Brain microvascular endothelial cell (primary cell): ENCODE measurements at regions not wholly inside any gene's neighbourhood (a gene's known extent, or its start where the extent isn't known, plus 50 kb on each side); places are given as distances from the start of the nearest gene placed in this dataset.

Experiments
- DNase-seq: peaks from one replicate; pipeline ENCODE4 v3.0.0-alpha.2; 2020
- H3K27ac ChIP-seq: fragments of 250-450 bp; sonication (Bioruptor Pico); 2 replicates; pipeline ENCODE4 v1.5.1; 2020; ENCODE audit warnings: mild to moderate bottlenecking, moderate library complexity
- H3K27me3 ChIP-seq: fragments of 250-450 bp; sonication (Bioruptor Pico); replicated peaks from 2 replicates; pipeline ENCODE4 v1.5.1; 2020; ENCODE audit warnings: mild to moderate bottlenecking
- H3K36me3 ChIP-seq: fragments of 250-450 bp; sonication (Bioruptor Pico); replicated peaks from 2 replicates; pipeline ENCODE4 v1.5.1; 2020; ENCODE audit warnings: mild to moderate bottlenecking
- H3K4me3 ChIP-seq: 2 replicates; pipeline ENCODE4 v1.5.1; 2011; ENCODE audit warnings: low read depth, mild to moderate bottlenecking, control low read depth, low read length, moderate library complexity
- in situ Hi-C: cut with HindIII; loops from 2 replicates; pipeline ENCODE4 v1.10.0; 2017; ENCODE audit warnings: low sequenced_read_pairs, low pct_ligation_motif_present
- TF ChIP-seq, protein P1 (sequence below): IDR thresholded peaks from 2 replicates; pipeline ENCODE4 v1.5.1; 2011; ENCODE audit warnings: low read depth, mild to moderate bottlenecking, moderate library complexity, low read length, control low read depth, inconsistent platforms; ENCODE audit errors: missing control alignments

DNA sequence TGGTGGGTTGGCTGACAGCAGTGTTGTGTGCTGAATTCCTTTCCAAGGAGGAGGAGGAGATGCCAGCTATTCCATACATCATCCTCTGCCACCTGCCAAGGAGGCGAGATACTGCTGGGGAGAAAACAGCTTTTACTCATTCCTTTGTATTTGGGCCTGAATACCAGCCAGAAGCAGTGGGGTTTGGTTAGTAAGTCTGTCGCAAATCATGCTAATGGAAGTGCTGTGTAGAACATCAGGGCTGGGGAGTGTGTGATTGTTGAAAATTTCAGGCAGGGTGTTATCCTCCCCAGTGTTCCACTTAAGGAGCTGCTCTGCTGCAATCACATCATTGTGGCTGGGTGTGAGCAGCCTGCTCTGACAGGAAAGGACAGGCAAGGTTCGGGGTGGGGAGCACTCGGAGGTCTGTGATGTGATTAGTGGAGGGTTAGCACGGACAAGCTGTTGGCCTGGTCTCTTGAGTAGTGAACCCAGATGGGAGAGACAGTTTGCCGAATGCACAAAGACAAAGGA is 128.2 kb upstream of the DLX2 start:
- Histone ChIP-seq H3K36me3 (no peaks in the 10 kb centered on the region), H3K27ac (no peak overlapping the region), H3K4me3 (no peak overlapping the region), H3K27me3 (no peaks in the 10 kb centered on the region)
- no peak for DNase-seq
- in situ Hi-C loops: no loop called here
- TF ChIP-seq, protein P1, sequence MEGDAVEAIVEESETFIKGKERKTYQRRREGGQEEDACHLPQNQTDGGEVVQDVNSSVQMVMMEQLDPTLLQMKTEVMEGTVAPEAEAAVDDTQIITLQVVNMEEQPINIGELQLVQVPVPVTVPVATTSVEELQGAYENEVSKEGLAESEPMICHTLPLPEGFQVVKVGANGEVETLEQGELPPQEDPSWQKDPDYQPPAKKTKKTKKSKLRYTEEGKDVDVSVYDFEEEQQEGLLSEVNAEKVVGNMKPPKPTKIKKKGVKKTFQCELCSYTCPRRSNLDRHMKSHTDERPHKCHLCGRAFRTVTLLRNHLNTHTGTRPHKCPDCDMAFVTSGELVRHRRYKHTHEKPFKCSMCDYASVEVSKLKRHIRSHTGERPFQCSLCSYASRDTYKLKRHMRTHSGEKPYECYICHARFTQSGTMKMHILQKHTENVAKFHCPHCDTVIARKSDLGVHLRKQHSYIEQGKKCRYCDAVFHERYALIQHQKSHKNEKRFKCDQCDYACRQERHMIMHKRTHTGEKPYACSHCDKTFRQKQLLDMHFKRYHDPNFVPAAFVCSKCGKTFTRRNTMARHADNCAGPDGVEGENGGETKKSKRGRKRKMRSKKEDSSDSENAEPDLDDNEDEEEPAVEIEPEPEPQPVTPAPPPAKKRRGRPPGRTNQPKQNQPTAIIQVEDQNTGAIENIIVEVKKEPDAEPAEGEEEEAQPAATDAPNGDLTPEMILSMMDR: no peak

DNA sequence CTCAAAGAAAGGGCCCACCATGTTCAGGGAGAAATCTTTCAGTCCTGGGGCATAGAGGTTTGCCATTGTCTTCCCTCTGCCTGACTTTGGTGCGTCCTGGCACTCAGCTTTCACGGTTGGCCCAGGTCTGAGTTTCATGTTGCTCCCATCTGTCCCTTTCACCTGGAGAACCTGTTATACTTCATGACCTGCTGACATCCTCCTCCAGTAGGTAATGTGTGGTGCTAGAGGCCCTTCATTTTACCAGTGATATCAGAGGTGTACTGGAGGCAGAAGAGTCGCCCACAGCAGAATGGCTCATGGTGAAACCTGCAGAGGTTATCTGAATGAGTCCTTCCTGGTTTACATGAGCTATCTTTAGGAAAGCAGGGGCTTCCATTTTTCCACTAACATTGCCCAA is 128.8 kb upstream of the DLX2 start:
- no peak overlapping the region for H3K4me3 ChIP-seq
- DNase-seq: no peak
- in situ Hi-C loops: no loop called here
- no peak overlapping the region for H3K27ac ChIP-seq
- H3K27me3 ChIP-seq: no peaks in the 10 kb centered on the region
- no peaks in the 10 kb centered on the region for H3K36me3 ChIP-seq
- TF ChIP-seq, protein P1: no peak

DNA sequence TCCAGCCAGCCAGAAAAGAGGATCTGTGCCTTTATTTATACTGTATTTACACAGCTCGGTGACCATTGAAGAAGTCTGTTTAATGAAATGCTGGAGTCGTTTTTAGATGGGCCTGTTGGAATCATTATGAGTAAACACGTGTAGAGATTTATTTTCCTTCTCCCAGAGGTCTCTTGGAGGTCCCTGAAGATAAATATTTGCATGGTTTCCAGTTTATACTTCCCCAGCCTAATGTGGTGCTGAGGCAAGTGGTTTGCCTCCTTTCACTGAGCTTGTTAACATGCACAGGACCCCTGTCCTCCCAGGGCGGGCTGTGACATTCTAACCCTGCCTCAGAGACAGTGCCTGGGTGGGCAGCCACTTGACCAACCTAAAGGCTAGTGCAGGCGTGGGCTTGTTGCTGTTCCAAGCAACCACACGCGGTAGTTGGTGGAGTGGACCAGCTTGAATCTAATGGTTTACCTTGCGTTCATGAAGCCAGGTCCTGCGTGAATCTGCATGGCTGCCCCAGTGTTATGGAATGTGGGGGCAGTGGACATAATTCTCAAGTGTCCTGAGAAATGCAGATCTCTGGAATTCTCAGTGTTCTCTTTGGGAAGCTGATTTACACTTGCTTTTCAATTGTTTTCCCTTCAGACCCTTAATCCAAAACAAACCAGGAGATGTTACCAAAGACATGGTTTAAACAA is 130.2 kb upstream of the DLX2 start:
- in situ Hi-C loops: no loop called here

DNA sequence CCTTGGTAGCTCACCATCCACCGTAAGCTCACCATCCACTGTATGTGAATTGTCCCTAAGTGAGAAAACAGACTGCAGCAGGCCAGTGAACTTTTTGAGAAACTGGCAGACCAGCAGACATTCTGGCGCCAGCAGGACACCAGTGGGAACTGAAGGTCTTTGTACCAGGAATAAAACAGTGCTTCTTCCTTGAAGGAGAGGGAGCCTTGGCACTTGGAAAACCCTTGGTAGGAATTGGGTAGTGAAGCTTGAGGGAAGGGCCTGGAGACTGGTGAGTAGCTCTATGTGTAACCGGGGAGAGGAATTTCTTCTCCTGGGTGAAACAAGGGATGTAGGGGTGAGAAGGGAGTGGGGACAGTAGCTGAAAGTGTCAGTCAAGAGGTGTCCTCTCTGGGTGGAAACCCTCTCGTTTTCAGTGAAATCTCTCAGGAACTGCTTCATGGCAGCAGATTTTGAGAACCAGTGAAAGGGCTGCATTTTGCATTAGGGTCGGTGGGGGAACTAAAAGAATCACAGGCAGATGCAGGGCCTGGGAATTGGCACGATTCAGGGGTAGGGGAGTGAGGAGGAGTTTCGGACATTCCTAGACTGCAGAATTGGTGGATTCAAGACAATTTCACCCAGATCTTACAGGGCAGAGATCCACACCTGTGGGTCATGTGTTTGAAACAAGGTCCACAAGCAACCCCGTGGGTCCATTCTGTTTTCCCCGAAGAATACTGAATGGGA is 131.5 kb upstream of the DLX2 start:
- no peak for DNase-seq
- TF ChIP-seq, protein P1: no peak
- H3K27ac ChIP-seq: no peak overlapping the region
- peak overlapping the region; percentile 57 for H3K4me3 ChIP-seq
- no peaks in the 10 kb centered on the region for H3K36me3 ChIP-seq
- no peaks in the 10 kb centered on the region for H3K27me3 ChIP-seq
- in situ Hi-C loops: no loop called here

More for the DNA sequence above, 130.2 kb upstream of the DLX2 start:
- TF ChIP-seq, protein P1: no peak
- Histone ChIP-seq H3K4me3 (no peak overlapping the region), H3K27me3 (no peaks in the 10 kb centered on the region), H3K36me3 (no peaks in the 10 kb centered on the region), H3K27ac (no peak overlapping the region)
- DNase-seq: no peak

DNA sequence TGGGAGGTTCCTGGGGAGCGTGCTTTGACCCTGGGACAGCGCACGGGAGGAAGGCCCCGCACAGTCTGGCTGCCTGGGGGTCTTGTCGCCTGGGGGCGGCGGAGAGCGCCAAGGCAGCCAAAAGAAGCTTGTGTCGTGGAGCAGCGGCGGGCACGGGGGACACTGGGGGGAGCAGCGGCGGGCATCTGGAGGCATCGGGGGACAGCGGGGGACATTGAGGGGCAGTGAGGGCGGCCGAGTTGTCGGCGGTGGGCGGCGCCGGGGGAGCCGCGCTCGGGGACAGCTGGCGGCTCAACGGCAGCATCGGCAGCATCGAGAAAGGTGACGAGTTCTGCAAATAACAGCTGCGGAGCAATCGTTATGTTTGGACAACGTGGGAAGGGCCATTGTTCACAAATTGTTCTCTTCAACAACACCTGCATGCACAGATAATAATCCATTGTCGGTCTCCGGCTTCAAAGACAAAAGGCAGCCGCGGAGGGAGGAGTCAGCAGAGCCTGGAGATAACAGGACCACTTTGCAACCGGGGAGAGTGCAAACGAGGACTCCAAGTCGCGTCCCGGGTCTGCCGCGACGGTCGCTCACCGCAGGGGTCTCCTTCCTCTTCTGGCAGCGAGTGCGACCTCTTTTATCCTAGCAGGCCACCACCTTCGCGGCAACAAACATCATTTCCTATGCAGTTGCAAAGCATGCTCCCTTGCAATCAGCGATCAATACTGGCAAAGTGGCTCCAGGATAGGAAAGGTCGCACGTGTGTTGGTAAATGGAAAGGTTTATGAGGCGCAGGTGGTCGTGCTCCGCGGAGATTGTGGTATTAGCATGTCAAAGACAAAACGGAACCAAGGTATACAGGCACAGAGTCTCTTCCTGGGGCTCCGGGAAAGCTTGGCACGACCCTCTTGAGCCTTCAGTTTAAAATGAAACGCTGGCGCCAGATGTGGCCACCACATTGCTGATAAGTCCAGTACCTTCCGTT is 132.3 kb upstream of the DLX2 start:
- in situ Hi-C loops: no loop called here
- Histone ChIP-seq H3K4me3 (peak overlapping the region; percentile 57), H3K27me3 (no peaks in the 10 kb centered on the region), H3K27ac (no peak overlapping the region), H3K36me3 (no peaks in the 10 kb centered on the region)
- DNase-seq: no peak
- TF ChIP-seq, protein P1: peak; percentile 15
